ENCODE measurements at regions not wholly inside any gene's neighbourhood (a gene's known extent, or its start where the extent isn't known, plus 50 kb on each side); places are given as distances from the start of the nearest gene placed in this dataset.
"Not testable (repeated sequence)": the region's sequence is repeated elsewhere in the genome, so short reads cannot be mapped to it uniquely, and the experiment has no call there.

GRCh38 chr14:37826869-37827268, 231.4 kb downstream of the TTC6 start:
- no peak overlapping the region for H3K4me3 ChIP-seq (ENCODE audit: low read depth, low read length)
- no peak for DNase-seq (ENCODE audit: low read depth)

GRCh38 chr14:37830271-37830670, 234.8 kb downstream of the TTC6 start:
- no peak for DNase-seq (ENCODE audit: low read depth)
- H3K4me3 ChIP-seq (ENCODE audit: low read depth, low read length), result no peak overlapping the region

DNA sequence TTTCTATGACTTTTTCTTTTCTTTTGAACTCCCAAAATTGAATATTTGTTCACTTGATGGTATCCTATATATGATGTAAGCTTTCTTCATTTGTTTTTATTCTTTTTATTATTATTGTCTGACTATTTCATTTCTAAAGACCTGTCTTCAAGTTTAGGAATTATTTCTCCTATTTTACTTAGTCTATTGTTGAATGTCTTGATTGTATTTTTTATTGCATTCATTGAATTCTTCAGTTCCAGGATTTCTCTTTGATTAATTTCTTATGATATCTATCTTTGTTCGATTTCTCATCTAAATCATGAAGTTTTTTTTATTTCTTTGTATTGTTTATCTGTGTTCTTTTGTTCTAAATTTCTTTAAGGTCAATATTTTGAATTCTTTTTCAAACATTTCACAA, 238.8 kb downstream of the TTC6 start:
- no peak overlapping the region for H3K4me3 ChIP-seq (ENCODE audit: low read depth, low read length)
- no peak for DNase-seq (ENCODE audit: low read depth)

- DNase-seq (ENCODE audit: low read depth); H3K4me3 ChIP-seq (ENCODE audit: low read depth, low read length): not testable (repeated sequence)
Measured at GRCh38 chr14:37838778-37839177, 243.3 kb downstream of the TTC6 start.

DNA sequence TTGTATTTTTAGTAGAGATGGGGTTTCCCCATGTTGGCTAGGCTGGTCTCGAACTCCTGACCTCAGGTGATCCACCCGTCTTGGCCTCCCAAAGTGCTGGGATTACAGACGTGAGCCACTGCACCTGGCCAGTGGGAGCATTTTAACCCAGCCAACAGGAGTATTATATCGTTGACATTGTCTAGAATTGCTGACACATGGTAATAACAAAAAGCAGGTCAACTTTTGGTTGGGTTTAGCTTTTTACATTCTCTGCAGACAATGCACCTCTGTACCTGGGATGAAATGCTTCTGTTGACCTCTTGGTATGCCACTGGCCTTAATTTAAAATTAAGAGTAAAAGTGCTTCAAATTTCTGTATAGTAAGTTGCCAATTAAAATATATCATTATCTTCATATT, 245.6 kb downstream of the TTC6 start:
- not testable (repeated sequence) for H3K4me3 ChIP-seq (ENCODE audit: low read depth, low read length); DNase-seq (ENCODE audit: low read depth)

GRCh38 chr14:37842106-37842505, 246.7 kb downstream of the TTC6 start:
- no peak overlapping the region for H3K4me3 ChIP-seq (ENCODE audit: low read depth, low read length)
- DNase-seq (ENCODE audit: low read depth), result no peak

GRCh38 chr14:37843954-37844607, 248.7 kb downstream of the TTC6 start:
- no peak for DNase-seq (ENCODE audit: low read depth)
- H3K4me3 ChIP-seq (ENCODE audit: low read depth, low read length), result no peak overlapping the region

- DNase-seq (ENCODE audit: low read depth), result no peak
- H3K4me3 ChIP-seq (ENCODE audit: low read depth, low read length), result no peak overlapping the region
Measured at GRCh38 chr14:37844614-37845013, 249.2 kb downstream of the TTC6 start.

- H3K4me3 ChIP-seq (ENCODE audit: low read depth, low read length), result no peak overlapping the region
- DNase-seq (ENCODE audit: low read depth), result no peak
Measured at GRCh38 chr14:37848985-37849621, 253.7 kb downstream of the TTC6 start.

DNA sequence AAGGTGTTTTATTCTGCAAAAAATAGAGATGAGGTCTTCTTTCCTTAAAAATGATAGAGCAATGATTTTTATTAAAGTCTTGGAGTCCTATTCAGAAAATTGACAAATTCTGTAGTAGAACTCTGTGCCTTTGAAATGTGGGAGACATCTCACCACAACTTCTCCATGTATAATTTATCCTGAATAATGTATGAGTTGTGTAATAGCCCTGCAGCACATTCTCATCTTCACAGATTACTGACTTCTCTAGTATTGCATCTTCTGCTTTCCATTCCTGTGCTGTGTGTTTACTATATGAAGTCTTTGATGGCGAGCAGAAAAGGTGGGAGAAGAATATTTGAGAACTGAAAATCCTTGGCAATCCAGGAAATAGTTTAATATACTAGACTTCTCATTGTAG, 255.6 kb downstream of the TTC6 start:
- no peak for DNase-seq (ENCODE audit: low read depth)

GRCh38 chr14:37855871-37856270, 260.4 kb downstream of the TTC6 start:
- DNase-seq (ENCODE audit: low read depth), result no peak
- no peak overlapping the region for H3K4me3 ChIP-seq (ENCODE audit: low read depth, low read length)

More for the DNA sequence above, 255.6 kb downstream of the TTC6 start:
- H3K4me3 ChIP-seq (ENCODE audit: low read depth, low read length), result no peak overlapping the region

DNA sequence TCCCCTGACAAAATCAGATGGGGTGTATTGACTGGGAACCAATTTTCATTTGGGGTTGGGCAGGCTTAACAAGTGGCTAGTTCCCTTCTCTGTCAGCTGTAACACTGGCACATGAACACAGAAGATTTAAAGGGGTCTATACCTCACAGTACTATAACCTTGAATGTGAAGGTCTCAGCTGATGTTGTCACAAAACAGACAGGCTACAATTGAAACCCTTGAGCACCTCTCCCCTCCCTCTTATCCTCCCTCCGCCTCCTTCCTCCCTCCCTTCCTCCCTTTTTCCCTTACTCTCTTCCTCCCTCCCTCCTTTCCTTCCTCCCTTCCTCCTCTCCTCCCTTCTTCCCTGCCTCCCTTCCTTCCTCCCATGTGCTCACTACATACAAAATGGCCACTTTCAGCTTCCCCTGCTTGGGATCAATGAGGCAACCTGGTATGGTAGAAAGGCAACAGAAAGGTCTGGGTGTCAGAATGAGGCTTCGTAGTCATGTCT, 262.4 kb downstream of the TTC6 start:
- DNase-seq (ENCODE audit: low read depth), result no peak
- no peak overlapping the region for H3K4me3 ChIP-seq (ENCODE audit: low read depth, low read length)

DNA sequence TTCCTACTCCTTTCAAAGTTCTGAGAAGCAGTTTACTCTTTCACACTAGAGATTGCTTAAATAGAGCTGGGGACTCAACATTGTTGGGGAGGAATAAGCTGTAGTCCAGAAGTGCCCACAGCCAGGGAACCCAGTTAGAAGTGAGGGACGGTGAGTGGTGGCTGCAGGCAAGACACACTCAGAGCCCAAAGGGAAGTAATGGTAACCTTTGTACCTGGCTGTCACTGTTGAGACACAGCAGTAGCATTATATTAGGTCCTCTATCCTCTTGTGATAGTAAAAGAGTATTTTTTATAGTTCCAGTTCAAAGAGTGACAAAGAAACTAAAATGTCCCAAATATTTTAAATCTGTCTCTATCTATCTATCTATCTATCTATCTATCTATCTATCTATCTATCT, 263.3 kb downstream of the TTC6 start:
- no peak overlapping the region for H3K4me3 ChIP-seq (ENCODE audit: low read depth, low read length)
- no peak for DNase-seq (ENCODE audit: low read depth)

DNA sequence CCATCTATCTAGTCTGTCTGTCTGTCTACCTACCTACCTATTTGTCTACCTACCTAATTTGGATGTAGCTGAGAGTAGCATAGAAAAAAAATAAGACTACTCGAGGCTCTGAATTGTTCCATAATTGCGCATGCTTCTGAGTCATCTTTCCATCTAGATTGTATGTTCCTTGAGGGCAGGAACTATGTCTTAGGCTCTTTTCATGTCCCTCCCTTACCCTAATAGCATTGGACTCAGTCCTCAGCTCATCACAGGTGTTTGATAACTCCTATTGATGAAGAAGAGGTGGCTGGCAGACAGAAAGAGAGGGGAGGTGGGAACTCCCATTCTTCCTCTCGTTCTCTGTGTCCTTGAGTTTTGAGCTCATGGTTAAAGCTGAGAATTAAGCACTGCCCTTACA, 263.7 kb downstream of the TTC6 start:
- DNase-seq (ENCODE audit: low read depth), result no peak

DNA sequence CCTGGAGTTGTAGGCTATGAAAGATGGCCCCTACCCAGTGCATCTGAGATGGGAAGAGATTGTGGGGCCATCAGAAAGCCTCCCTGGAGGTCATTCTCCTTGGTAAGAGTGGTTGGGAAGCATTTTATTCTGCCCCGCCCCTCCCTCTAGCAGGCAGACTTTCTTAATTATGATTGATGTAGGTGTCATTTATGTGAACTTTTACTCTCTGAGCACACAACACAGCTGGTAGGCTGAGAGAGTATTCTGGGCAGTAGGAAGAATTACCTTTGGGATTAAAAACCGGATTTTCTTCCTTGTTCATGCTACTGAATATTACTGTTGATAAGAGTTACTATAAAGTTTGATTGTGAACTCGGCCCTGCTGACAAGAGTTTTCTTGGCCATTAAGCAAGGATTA, 266.8 kb downstream of the TTC6 start:
- no peak overlapping the region for H3K4me3 ChIP-seq (ENCODE audit: low read depth, low read length)
- DNase-seq (ENCODE audit: low read depth), result no peak

More for the DNA sequence above, 263.7 kb downstream of the TTC6 start:
- H3K4me3 ChIP-seq (ENCODE audit: low read depth, low read length), result no peak overlapping the region

DNA sequence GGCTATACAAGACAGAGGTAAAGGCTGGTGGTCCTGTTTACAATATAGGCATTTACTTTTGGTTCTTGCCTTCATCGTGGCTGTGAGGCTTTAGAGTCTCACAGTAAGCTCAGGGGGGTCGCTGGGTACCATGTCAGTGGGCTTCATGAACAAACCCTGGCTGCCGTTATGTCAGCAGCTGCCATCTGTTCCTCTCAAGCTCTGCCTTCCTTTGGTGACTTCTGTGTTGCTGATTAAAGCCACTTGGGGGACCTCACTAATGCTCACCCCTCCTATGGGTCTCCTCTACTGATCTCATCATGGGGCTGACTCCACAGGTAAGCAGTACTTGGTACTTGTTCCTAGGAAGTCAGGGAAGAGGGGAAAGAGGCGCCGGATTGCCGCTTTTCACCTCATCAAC, 268.7 kb downstream of the TTC6 start:
- DNase-seq (ENCODE audit: low read depth), result no peak
- H3K4me3 ChIP-seq (ENCODE audit: low read depth, low read length), result no peak overlapping the region

DNA sequence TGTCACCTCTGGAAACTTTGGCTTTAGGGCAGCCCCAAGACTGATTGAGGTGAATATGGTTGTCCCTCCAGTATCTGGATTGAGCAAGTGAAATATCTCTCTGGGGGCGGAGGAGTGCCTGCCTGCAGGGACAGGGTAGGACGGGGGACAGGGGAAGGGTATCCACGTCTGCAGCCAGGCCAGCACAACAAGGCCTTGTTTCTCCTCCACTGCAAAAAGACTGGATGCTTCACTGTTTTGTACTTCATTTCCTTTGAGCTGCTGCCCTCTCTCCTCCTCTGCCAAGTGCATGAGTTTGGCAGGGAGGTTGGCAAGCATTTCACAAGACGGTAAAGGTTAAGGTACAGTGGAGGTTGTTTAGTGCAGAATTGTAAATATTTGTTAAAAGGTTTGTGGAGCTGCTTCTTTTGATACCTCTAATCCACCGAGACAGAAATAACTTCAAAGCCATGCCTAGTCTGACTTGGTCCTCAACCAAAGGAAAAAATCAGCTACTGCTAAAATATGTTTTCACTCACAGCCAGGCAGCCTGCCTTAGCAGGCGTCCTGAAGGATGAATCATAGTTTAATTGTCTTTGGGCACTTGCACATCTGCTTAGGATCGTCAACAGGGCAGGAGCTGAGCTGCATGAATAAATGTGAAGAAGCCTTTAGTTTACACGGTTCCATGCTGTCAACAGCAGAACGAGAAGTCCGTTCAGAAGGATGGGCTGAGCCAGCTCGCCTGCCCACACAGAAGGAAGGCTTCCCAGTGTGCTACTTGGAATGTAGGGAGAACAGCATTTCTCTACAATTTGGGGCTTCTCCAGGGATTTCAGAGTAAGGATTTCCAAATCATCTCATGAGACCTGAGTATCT, 269.7 kb downstream of the TTC6 start:
- no peak overlapping the region for H3K4me3 ChIP-seq (ENCODE audit: low read depth, low read length)
- peak; percentile 1 for DNase-seq (ENCODE audit: low read depth)

- no peak for DNase-seq (ENCODE audit: low read depth)
Measured at GRCh38 chr14:37865719-37866549, 270.5 kb downstream of the TTC6 start.

DNA sequence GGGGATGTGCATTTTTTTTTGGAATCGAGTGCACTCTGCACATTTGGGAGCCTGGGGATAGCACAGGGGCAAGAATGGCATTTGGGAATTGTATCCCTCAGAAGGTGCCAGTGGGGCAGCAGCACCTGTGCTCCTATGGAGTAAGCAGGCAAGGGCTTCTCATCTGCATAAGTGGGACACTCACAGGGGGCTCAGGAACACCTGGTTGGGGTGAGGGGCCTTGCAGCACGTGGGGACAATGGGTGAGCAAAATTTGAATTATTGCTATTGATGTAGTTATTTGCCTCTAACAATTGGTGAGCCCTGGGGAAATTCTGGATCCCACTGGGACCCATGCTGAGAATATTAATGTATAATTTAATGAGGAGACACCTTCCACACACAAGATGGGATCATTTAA, 274.2 kb downstream of the TTC6 start:
- no peak for DNase-seq (ENCODE audit: low read depth)
- no peak overlapping the region for H3K4me3 ChIP-seq (ENCODE audit: low read depth, low read length)

More at GRCh38 chr14:37865719-37866549, 270.5 kb downstream of the TTC6 start:
- no peak overlapping the region for H3K4me3 ChIP-seq (ENCODE audit: low read depth, low read length)
